HepG2 (cell line): ENCODE measurements at regions not wholly inside any gene's neighbourhood (a gene's known extent, or its start where the extent isn't known, plus 50 kb on each side); places are given as distances from the start of the nearest gene placed in this dataset.

Experiments
- ATAC-seq: fragments of 200-7000 bp; cut with Tn5 transposase; 3 replicates; pipeline ENCODE4 v1.9.1; 2020; ENCODE audit warnings: mild to moderate bottlenecking, moderate library complexity
- BruUV-seq: library from RNA; stranded (reverse); fragments of 400-500 nt; replicated peaks from 2 replicates; lab custom pipeline; 2021; lab: Mats Ljungman, UMichigan
- CTCF ChIA-PET: fragments of 300-600 bp; formaldehyde crosslinking; extraction: SDS; loops from one replicate; lab custom pipeline; 2021; ENCODE audit warnings: low total read pairs, inconsistent platforms, low intra/inter-chr PET ratio; lab: Yijun Ruan, JAX
- POLR2A ChIA-PET: fragments of 350-600 bp; sonication (Branson Sonifier 250); formaldehyde crosslinking; loops from one replicate; lab custom pipeline; 2020; ENCODE audit warnings: antibody characterized with exemption, inconsistent platforms; lab: Yijun Ruan, JAX
- DNase-seq: peaks from one replicate; pipeline ENCODE4 v3.0.0-alpha.2; 2015; ENCODE audit warnings: low spot score
- FAIRE-seq: peaks from 3 replicates; lab custom pipeline; 2011; peaks lifted over from hg19 to GRCh38; lab: Jason Lieb, UNC
- H2AFZ ChIP-seq: one replicate; pipeline ENCODE4 v1.6.1; 2011; ENCODE audit warnings: low read length, inconsistent platforms
- H3K27ac ChIP-seq: fragments of 300-600 bp; 3 replicates; pipeline ENCODE4 v1.8.0; 2011; ENCODE audit warnings: mixed run types, mild to moderate bottlenecking, mixed read lengths, low read length, inconsistent platforms; ENCODE audit not compliant: insufficient read depth; ENCODE audit errors: extremely low read length
- H3K27me3 ChIP-seq, 2 experiments: fragments of 200-600 bp in 1 of 2; 2 replicates in 1 of 2; 3 replicates in 1 of 2; pipeline versions ENCODE4 v1.6.0 to v1.8.0; 2011; ENCODE audit warnings: low read length in 2 of 2, mild to moderate bottlenecking in 2 of 2, moderate library complexity in 2 of 2, inconsistent platforms in 1 of 2; ENCODE audit not compliant: insufficient read depth in 2 of 2, control insufficient read depth in 1 of 2
- H3K36me3 ChIP-seq, 2 experiments: fragments of 200-600 bp in 1 of 2; replicated peaks in 1 of 2; 2 replicates in 1 of 2; 3 replicates in 1 of 2; pipeline versions ENCODE4 v1.5.1 to v1.8.0; 2011; ENCODE audit warnings: low read length in 2 of 2, inconsistent platforms in 1 of 2; ENCODE audit not compliant: insufficient read depth in 2 of 2, control insufficient read depth in 1 of 2
- H3K4me1 ChIP-seq: 2 replicates; pipeline ENCODE4 v1.5.1; 2012; ENCODE audit warnings: low read length, inconsistent platforms; ENCODE audit not compliant: insufficient read depth
- H3K4me2 ChIP-seq: 2 replicates; pipeline ENCODE4 v1.6.0; 2011; ENCODE audit warnings: low read depth, low read length, inconsistent platforms
- H3K4me3 ChIP-seq, 3 experiments: fragments of 200-600 bp in 1 of 3; sonication (generic), shearing (Covaris generic) in 1 of 3; replicated peaks in 1 of 3; 2 replicates each; pipeline ENCODE4 v1.5.1; 2011 to 2016; ENCODE audit warnings: low read length in 3 of 3, inconsistent platforms in 2 of 3, low read depth in 2 of 3, mild to moderate bottlenecking in 2 of 3, control low read depth in 1 of 3, mixed read lengths in 1 of 3; ENCODE audit not compliant: insufficient read depth in 1 of 3
- H3K79me2 ChIP-seq: one replicate; pipeline ENCODE4 v1.6.1; 2011; ENCODE audit warnings: low read length, inconsistent platforms; ENCODE audit not compliant: insufficient read depth
- H3K9ac ChIP-seq: 2 replicates; pipeline ENCODE4 v1.6.0; 2011; ENCODE audit warnings: mild to moderate bottlenecking, low read depth, low read length, inconsistent platforms; ENCODE audit not compliant: insufficient read depth
- H3K9me3 ChIP-seq: 2 replicates; pipeline ENCODE4 v1.5.1; 2012; ENCODE audit warnings: mild to moderate bottlenecking, low read length
- H4K20me1 ChIP-seq: 2 replicates; pipeline ENCODE4 v1.6.0; 2011; ENCODE audit warnings: inconsistent platforms, mild to moderate bottlenecking, low read length, moderate library complexity; ENCODE audit not compliant: insufficient read depth
- ARID2 ChIP-seq: sonication (generic); formaldehyde crosslinking; IDR thresholded peaks from 2 replicates; pipeline ENCODE4 v1.8.1; 2022; ENCODE audit warnings: mild to moderate bottlenecking, missing genetic modification reagents, borderline replicate concordance
- JUN ChIP-seq: sonication (generic); formaldehyde crosslinking; IDR thresholded peaks from 2 replicates; pipeline ENCODE4 v1.4.0; 2020; ENCODE audit warnings: mild to moderate bottlenecking, missing genetic modification reagents
- MEIS2 ChIP-seq: sonication (generic); formaldehyde crosslinking; IDR thresholded peaks from 2 replicates; pipeline ENCODE4 v1.9.0; 2021; ENCODE audit warnings: mild to moderate bottlenecking, missing genetic modification reagents
- NCOA2 ChIP-seq: sonication (generic); formaldehyde crosslinking; IDR thresholded peaks from 2 replicates; pipeline ENCODE4 v1.8.0; 2022; ENCODE audit warnings: inconsistent platforms
- WIZ ChIP-seq: sonication (generic); formaldehyde crosslinking; IDR thresholded peaks from 2 replicates; pipeline ENCODE4 v1.5.1; 2020; ENCODE audit warnings: mild to moderate bottlenecking, missing genetic modification reagents
- ZNF687 ChIP-seq: sonication (generic); formaldehyde crosslinking; IDR thresholded peaks from 2 replicates; pipeline ENCODE4 v1.5.1; 2020; ENCODE audit warnings: mild to moderate bottlenecking, missing genetic modification reagents, moderate library complexity
- ZSCAN30 ChIP-seq: sonication (generic); formaldehyde crosslinking; IDR thresholded peaks from 2 replicates; pipeline ENCODE4 v1.5.0; 2020; ENCODE audit warnings: mild to moderate bottlenecking, missing genetic modification reagents
- WGBS: methylation state at CpG from one replicate; pipeline ENCODE4 v1.1.6; 2017; ENCODE audit warnings: low lambda C conversion rate; 5-methylcytosine and 5-hydroxymethylcytosine counted together
- in situ Hi-C: cut with HindIII; loops from 2 replicates; pipeline ENCODE4 v1.10.0; 2017; ENCODE audit warnings: low pct_unique_long_range_greater_than_20kb; ENCODE audit not compliant: extremely low pct_ligation_motif_present
- intact Hi-C: fragments of 100-400 bp; cut with micrococcal nuclease; formaldehyde crosslinking; loops from one replicate; pipeline ENCODE4 v1.10.0; 2022; ENCODE audit not compliant: unreplicated experiment

GRCh38 chr16:9154567-9155410, 63.3 kb downstream of the HAPSTR1 start:
- Histone ChIP-seq H3K9me3 (no peaks in the 10 kb centered on the region), H3K27me3 (peaks cover 5 to 29% of the 10 kb centered on the region in 2 experiments), H4K20me1 (no peaks in the 10 kb centered on the region), H3K4me1 (peaks cover 25% of the 10 kb centered on the region), H2AFZ (no peak overlapping the region), H3K36me3 (no peaks in the 10 kb centered on the region), H3K9ac (no peak overlapping the region), H3K79me2 (no peaks in the 10 kb centered on the region), H3K27ac (no peak overlapping the region), H3K4me2 (no peak overlapping the region), H3K4me3 (no peak overlapping the region)
- in situ Hi-C loops (no loop called here), intact Hi-C loops (no loop called here)
- ChIA-PET POLR2A (no interaction called here), CTCF (no interaction called here)
- TF ChIP-seq ARID2 (CRISPR knock-in tag) = no peak
- TF ChIP-seq ZNF687 (CRISPR knock-in tag) = peak; percentile 11; the same call in 1 of the 2 replicates
- TF ChIP-seq NCOA2 = no peak
- TF ChIP-seq JUN (CRISPR knock-in tag) = no peak
- no peak for TF ChIP-seq ZSCAN30 (CRISPR knock-in tag)
- TF ChIP-seq MEIS2 (CRISPR knock-in tag) = no peak
- TF ChIP-seq WIZ = no peak
- no TSS peak for BruUV-seq
- DNase-seq (no peak), ATAC-seq (peak; percentile 17), FAIRE-seq (no peak)
- WGBS = 44% methylated on average over 30 of the region's 30 CpGs
